HEK293 (cell line): ENCODE measurements at regions not wholly inside any gene's neighbourhood (a gene's known extent, or its start where the extent isn't known, plus 50 kb on each side); places are given as distances from the start of the nearest gene placed in this dataset.

Experiments used
- MEIS1 ChIP-seq: sonication (generic); formaldehyde crosslinking; IDR thresholded peaks from 2 replicates; pipeline ENCODE4 v1.8.1; 2022; ENCODE audit warnings: missing genetic modification reagents, mild to moderate bottlenecking, borderline replicate concordance
- ZBTB8A ChIP-seq: fragments of 450-650 bp; formaldehyde crosslinking; IDR thresholded peaks from 2 replicates; pipeline ENCODE4 v1.5.1; 2016; ENCODE audit warnings: missing biosample characterization, missing genetic modification characterization
- ZEB2 ChIP-seq: fragments of 450-650 bp; formaldehyde crosslinking; IDR thresholded peaks from 2 replicates; pipeline ENCODE4 v1.5.1; 2016; ENCODE audit warnings: missing biosample characterization, missing genetic modification characterization
- ZNF266 ChIP-seq: fragments of 450-650 bp; formaldehyde crosslinking; IDR thresholded peaks from 2 replicates; pipeline ENCODE4 v1.5.1; 2016; ENCODE audit warnings: missing biosample characterization, missing genetic modification characterization, low read depth
- ZNF354C ChIP-seq: fragments of 450-650 bp; formaldehyde crosslinking; IDR thresholded peaks from 2 replicates; pipeline ENCODE4 v1.5.1; 2016; ENCODE audit warnings: missing biosample characterization, missing genetic modification characterization, low read depth, borderline replicate concordance
- ZNF423 ChIP-seq: fragments of 450-650 bp; formaldehyde crosslinking; IDR thresholded peaks from 2 replicates; pipeline ENCODE4 v1.5.1; 2016; ENCODE audit warnings: missing biosample characterization, missing genetic modification characterization
- ZNF501 ChIP-seq: fragments of 450-650 bp; formaldehyde crosslinking; IDR thresholded peaks from 2 replicates; pipeline ENCODE4 v1.5.1; 2016; ENCODE audit warnings: missing biosample characterization, missing genetic modification characterization
- ZNF830 ChIP-seq: fragments of 450-650 bp; IDR thresholded peaks from 2 replicates; pipeline ENCODE4 v1.5.0; 2018; ENCODE audit warnings: missing biosample characterization, missing genetic modification characterization, low read depth, mild to moderate bottlenecking, moderate library complexity
- TF ChIP-seq, protein P1 (sequence below): fragments of 450-650 bp; formaldehyde crosslinking; IDR thresholded peaks from 2 replicates; pipeline ENCODE4 v1.5.1; 2016; ENCODE audit warnings: missing biosample characterization, missing genetic modification characterization
- TF ChIP-seq, protein P2 (sequence below): fragments of 450-650 bp; formaldehyde crosslinking; conservative IDR thresholded peaks from 2 replicates; pipeline ENCODE4 v1.5.1; 2016; ENCODE audit warnings: low read depth, missing biosample characterization, missing genetic modification characterization
- TF ChIP-seq, protein P3 (sequence below): fragments of 450-650 bp; formaldehyde crosslinking; IDR thresholded peaks from 2 replicates; pipeline ENCODE4 v1.5.1; 2016; ENCODE audit warnings: missing biosample characterization, missing genetic modification characterization
- TF ChIP-seq, protein P4 (sequence below): fragments of 450-650 bp; formaldehyde crosslinking; IDR thresholded peaks from 2 replicates; pipeline ENCODE4 v1.5.1; 2016; ENCODE audit warnings: missing biosample characterization, missing genetic modification characterization, borderline replicate concordance
- TF ChIP-seq, protein P5 (sequence below): fragments of 450-650 bp; formaldehyde crosslinking; IDR thresholded peaks from 2 replicates; pipeline ENCODE4 v1.5.1; 2016; ENCODE audit warnings: missing biosample characterization, missing genetic modification characterization

DNA sequence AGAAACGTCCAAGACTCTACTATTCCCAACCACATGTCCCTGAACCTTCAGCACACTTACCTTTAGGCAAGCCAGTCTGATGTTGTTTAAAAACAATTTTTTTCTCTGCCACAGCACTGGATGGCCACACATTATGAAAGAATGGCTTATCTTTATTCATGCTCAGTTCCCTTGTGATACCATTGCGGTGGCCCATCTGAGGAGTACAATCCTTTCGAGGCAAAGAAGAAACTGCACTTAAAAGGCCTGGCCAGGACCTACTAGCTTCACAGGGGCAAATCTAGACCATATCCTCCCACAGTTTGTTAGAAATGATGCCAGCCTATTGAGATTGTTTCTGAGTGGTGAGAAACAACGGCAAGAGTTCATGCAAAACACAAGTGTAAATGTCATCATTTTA lies 88.4 kb upstream of the PLEKHG1 start:
- TF ChIP-seq, protein P1, sequence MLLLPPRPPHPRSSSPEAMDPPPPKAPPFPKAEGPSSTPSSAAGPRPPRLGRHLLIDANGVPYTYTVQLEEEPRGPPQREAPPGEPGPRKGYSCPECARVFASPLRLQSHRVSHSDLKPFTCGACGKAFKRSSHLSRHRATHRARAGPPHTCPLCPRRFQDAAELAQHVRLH (tag by site-specific recombination), result no peak
- TF ChIP-seq, protein P2, sequence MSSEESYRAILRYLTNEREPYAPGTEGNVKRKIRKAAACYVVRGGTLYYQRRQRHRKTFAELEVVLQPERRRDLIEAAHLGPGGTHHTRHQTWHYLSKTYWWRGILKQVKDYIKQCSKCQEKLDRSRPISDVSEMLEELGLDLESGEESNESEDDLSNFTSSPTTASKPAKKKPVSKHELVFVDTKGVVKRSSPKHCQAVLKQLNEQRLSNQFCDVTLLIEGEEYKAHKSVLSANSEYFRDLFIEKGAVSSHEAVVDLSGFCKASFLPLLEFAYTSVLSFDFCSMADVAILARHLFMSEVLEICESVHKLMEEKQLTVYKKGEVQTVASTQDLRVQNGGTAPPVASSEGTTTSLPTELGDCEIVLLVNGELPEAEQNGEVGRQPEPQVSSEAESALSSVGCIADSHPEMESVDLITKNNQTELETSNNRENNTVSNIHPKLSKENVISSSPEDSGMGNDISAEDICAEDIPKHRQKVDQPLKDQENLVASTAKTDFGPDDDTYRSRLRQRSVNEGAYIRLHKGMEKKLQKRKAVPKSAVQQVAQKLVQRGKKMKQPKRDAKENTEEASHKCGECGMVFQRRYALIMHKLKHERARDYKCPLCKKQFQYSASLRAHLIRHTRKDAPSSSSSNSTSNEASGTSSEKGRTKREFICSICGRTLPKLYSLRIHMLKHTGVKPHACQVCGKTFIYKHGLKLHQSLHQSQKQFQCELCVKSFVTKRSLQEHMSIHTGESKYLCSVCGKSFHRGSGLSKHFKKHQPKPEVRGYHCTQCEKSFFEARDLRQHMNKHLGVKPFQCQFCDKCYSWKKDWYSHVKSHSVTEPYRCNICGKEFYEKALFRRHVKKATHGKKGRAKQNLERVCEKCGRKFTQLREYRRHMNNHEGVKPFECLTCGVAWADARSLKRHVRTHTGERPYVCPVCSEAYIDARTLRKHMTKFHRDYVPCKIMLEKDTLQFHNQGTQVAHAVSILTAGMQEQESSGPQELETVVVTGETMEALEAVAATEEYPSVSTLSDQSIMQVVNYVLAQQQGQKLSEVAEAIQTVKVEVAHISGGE (tag by site-specific recombination), result no peak
- no peak for TF ChIP-seq ZBTB8A (tag by site-specific recombination)
- TF ChIP-seq ZNF354C, result no peak
- TF ChIP-seq, protein P3, sequence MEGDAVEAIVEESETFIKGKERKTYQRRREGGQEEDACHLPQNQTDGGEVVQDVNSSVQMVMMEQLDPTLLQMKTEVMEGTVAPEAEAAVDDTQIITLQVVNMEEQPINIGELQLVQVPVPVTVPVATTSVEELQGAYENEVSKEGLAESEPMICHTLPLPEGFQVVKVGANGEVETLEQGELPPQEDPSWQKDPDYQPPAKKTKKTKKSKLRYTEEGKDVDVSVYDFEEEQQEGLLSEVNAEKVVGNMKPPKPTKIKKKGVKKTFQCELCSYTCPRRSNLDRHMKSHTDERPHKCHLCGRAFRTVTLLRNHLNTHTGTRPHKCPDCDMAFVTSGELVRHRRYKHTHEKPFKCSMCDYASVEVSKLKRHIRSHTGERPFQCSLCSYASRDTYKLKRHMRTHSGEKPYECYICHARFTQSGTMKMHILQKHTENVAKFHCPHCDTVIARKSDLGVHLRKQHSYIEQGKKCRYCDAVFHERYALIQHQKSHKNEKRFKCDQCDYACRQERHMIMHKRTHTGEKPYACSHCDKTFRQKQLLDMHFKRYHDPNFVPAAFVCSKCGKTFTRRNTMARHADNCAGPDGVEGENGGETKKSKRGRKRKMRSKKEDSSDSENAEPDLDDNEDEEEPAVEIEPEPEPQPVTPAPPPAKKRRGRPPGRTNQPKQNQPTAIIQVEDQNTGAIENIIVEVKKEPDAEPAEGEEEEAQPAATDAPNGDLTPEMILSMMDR (tag by site-specific recombination), result no peak
- TF ChIP-seq, protein P4, sequence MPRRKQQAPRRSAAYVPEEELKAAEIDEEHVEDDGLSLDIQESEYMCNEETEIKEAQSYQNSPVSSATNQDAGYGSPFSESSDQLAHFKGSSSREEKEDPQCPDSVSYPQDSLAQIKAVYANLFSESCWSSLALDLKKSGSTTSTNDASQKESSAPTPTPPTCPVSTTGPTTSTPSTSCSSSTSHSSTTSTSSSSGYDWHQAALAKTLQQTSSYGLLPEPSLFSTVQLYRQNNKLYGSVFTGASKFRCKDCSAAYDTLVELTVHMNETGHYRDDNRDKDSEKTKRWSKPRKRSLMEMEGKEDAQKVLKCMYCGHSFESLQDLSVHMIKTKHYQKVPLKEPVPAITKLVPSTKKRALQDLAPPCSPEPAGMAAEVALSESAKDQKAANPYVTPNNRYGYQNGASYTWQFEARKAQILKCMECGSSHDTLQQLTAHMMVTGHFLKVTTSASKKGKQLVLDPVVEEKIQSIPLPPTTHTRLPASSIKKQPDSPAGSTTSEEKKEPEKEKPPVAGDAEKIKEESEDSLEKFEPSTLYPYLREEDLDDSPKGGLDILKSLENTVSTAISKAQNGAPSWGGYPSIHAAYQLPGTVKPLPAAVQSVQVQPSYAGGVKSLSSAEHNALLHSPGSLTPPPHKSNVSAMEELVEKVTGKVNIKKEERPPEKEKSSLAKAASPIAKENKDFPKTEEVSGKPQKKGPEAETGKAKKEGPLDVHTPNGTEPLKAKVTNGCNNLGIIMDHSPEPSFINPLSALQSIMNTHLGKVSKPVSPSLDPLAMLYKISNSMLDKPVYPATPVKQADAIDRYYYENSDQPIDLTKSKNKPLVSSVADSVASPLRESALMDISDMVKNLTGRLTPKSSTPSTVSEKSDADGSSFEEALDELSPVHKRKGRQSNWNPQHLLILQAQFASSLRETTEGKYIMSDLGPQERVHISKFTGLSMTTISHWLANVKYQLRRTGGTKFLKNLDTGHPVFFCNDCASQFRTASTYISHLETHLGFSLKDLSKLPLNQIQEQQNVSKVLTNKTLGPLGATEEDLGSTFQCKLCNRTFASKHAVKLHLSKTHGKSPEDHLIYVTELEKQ (tag by site-specific recombination), result no peak
- no peak for TF ChIP-seq ZEB2 (tag by site-specific recombination)
- TF ChIP-seq ZNF830 (tag by site-specific recombination), result no peak
- TF ChIP-seq, protein P5, sequence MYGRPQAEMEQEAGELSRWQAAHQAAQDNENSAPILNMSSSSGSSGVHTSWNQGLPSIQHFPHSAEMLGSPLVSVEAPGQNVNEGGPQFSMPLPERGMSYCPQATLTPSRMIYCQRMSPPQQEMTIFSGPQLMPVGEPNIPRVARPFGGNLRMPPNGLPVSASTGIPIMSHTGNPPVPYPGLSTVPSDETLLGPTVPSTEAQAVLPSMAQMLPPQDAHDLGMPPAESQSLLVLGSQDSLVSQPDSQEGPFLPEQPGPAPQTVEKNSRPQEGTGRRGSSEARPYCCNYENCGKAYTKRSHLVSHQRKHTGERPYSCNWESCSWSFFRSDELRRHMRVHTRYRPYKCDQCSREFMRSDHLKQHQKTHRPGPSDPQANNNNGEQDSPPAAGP (tag by site-specific recombination), result no peak
- TF ChIP-seq ZNF501 (tag by site-specific recombination), result no peak
- TF ChIP-seq ZNF266 (tag by site-specific recombination), result no peak
- TF ChIP-seq ZNF423 (tag by site-specific recombination), result no peak
- TF ChIP-seq MEIS1 (CRISPR knock-in tag), result no peak
